Transverse colon (tissue), 4 donors: ENCODE measurements at regions not wholly inside any gene's neighbourhood (a gene's known extent, or its start where the extent isn't known, plus 50 kb on each side); places are given as distances from the start of the nearest gene placed in this dataset.

Source experiments
- DNase-seq: peaks from one replicate; pipeline ENCODE4 v3.0.0-alpha.2; 2019
- H3K27ac ChIP-seq, 4 donors: fragments of 200-600 bp; sonication (generic); 2 replicates each; pipeline ENCODE4 v1.5.1; 2016 to 2018; ENCODE audit warnings: inconsistent platforms in 4 of 4
- H3K27me3 ChIP-seq: fragments of 200-600 bp; sonication (generic); 2 replicates; pipeline ENCODE4 v1.5.1; 2017; ENCODE audit warnings: inconsistent platforms
- H3K36me3 ChIP-seq, 4 donors: fragments of 200-600 bp; sonication (generic); 2 replicates each; pipeline ENCODE4 v1.5.1; 2017 to 2019; ENCODE audit warnings: inconsistent platforms in 4 of 4
- H3K4me1 ChIP-seq, 4 donors: fragments of 200-600 bp; sonication (generic); 2 replicates each; pipeline ENCODE4 v1.5.1; 2017 to 2020; ENCODE audit warnings: inconsistent platforms in 4 of 4
- H3K4me3 ChIP-seq, 4 donors: fragments of 200-600 bp; sonication (generic); 1 replicate in 1 of 4; 2 replicates in 3 of 4; pipeline versions ENCODE4 v1.5.1 to v1.6.1; 2017 to 2019; ENCODE audit warnings: inconsistent platforms in 4 of 4
- H3K9me3 ChIP-seq, 2 donors: fragments of 200-600 bp; sonication (generic); 2 replicates each; pipeline ENCODE4 v1.5.1; 2017 to 2019; ENCODE audit warnings: inconsistent platforms in 2 of 2
- EP300 ChIP-seq: sonication (generic); formaldehyde crosslinking; IDR thresholded peaks from one replicate; pipeline ENCODE4 v1.6.1; 2017; ENCODE audit warnings: antibody characterized with exemption, low read depth
- POLR2A ChIP-seq: fragments of 450-650 bp; IDR thresholded peaks from one replicate; pipeline ENCODE4 v1.6.1; 2016; ENCODE audit warnings: antibody characterized with exemption, mild to moderate bottlenecking, moderate library complexity
- POLR2AphosphoS5 ChIP-seq, 3 donors: sonication (generic); formaldehyde crosslinking; IDR thresholded peaks; one replicate each; pipeline ENCODE4 v1.6.1; 2016; ENCODE audit warnings: antibody characterized with exemption in 3 of 3
- WGBS, 2 donors: methylation state at CpG; one replicate each; pipeline ENCODE4 v1.1.5; 2018; ENCODE audit warnings: low coverage in 1 of 2; 5-methylcytosine and 5-hydroxymethylcytosine counted together
- in situ Hi-C, 4 donors: fragments of 200-750 bp; cut with MboI; loops; one replicate each; pipeline versions ENCODE4 v1.15.0 to v1.15.1; 2017; ENCODE audit warnings: low sequenced_read_pairs in 3 of 4, low pct_ligation_motif_present in 1 of 4, low pct_unique_long_range_greater_than_20kb in 1 of 4
- intact Hi-C: fragments of 100-400 bp; cut with DNase I; formaldehyde crosslinking; loops from one replicate; pipeline ENCODE4 v1.15.1; 2023; ENCODE audit warnings: low total_unique reads
- TF ChIP-seq, protein P1 (sequence below), 5 experiments: fragments of 200-600 bp in 3 of 5; fragments of 450-650 bp in 2 of 5; sonication (generic) in 3 of 5; IDR thresholded peaks; 1 replicate in 2 of 5; 2 replicates in 3 of 5; pipeline ENCODE4 v1.5.1; 2016 to 2017; ENCODE audit warnings: antibody characterized with exemption in 5 of 5, inconsistent platforms in 3 of 5, mild to moderate bottlenecking in 2 of 5, moderate library complexity in 1 of 5

DNA sequence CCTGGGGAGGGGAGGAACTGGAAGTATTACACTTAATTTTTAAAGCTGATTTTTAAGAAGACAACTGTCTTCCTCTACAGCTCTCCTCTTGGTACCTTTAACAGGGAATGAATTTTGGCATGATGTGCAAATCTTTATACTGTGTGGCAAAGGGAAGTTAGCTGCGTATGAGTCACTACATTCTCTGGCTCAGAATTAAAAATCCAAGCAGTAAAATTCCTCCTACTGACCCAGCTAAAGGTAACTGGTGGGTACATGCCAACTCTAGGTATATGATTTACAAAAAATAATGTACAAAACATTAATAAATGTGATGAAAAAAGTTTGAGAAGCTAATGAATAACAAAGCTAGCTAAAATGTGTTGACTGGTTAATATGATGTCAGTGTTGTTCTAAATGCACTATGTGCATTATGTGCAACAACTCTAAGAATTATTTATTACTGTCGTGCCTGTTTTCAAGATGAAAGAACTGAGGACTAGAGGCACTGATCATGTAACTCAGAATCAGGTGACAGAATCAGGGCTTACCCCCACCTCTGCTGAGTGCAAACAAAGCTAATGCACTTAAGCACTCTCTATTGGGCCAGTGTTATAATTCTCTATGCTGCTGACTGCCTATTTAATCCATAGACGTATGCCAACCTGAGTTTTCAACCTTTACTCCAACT lies 194.7 kb upstream of the CADPS start:
- intact Hi-C loops = no loop called here

DNA sequence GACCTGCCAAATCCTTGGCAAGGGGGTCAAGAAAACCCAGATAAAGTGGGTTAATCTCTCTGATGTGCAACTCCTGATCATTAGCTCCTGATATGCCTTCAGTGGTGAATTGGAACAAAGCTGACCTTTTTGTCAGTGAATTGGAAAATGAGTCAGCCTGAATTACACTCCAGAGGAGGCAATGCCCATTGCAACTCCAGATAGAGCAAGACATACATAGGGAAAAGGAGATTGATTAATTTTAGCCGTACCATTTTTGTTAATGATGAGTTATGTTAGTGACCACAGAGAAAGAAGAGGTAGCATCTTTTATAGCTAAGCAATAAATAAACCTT lies 195.2 kb upstream of the CADPS start:
- TF ChIP-seq POLR2AphosphoS5 (IDR thresholded peaks at IDR 0.05) (no peak), POLR2A (no peak), EP300 (no peak)
- TF ChIP-seq, protein P1, sequence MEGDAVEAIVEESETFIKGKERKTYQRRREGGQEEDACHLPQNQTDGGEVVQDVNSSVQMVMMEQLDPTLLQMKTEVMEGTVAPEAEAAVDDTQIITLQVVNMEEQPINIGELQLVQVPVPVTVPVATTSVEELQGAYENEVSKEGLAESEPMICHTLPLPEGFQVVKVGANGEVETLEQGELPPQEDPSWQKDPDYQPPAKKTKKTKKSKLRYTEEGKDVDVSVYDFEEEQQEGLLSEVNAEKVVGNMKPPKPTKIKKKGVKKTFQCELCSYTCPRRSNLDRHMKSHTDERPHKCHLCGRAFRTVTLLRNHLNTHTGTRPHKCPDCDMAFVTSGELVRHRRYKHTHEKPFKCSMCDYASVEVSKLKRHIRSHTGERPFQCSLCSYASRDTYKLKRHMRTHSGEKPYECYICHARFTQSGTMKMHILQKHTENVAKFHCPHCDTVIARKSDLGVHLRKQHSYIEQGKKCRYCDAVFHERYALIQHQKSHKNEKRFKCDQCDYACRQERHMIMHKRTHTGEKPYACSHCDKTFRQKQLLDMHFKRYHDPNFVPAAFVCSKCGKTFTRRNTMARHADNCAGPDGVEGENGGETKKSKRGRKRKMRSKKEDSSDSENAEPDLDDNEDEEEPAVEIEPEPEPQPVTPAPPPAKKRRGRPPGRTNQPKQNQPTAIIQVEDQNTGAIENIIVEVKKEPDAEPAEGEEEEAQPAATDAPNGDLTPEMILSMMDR (IDR thresholded peaks at IDR 0.05) = no peak
- no peaks in the 10 kb centered on the region for H3K9me3 ChIP-seq
- in situ Hi-C loops = loop anchor here in 1 of 4 donors (5.0 kb wide), 1 partner anchor 58 kb away; no protein-coding TSS in a partner anchor
- no peak overlapping the region for H3K27ac ChIP-seq
- 55 to 80% methylated on average over 1 of the region's 1 CpG for WGBS, 2 donors
- H3K27me3 ChIP-seq = no peaks in the 10 kb centered on the region
- no peak for DNase-seq
- H3K4me1 ChIP-seq = no peaks in the 10 kb centered on the region
- H3K36me3 ChIP-seq = no peaks in the 10 kb centered on the region
- H3K4me3 ChIP-seq = no peak overlapping the region
- intact Hi-C loops = no loop called here

More for the DNA sequence above, 194.7 kb upstream of the CADPS start:
- no peak overlapping the region for H3K27ac ChIP-seq
- in situ Hi-C loops = loop anchor here in 1 of 4 donors (5.0 kb wide), 1 partner anchor 58 kb away; no protein-coding TSS in a partner anchor
- no peaks in the 10 kb centered on the region for H3K36me3 ChIP-seq
- DNase-seq = no peak
- no peak overlapping the region for H3K4me3 ChIP-seq
- no peaks in the 10 kb centered on the region for H3K4me1 ChIP-seq
- WGBS, 2 donors = 50 to 52% methylated on average over 2 to 3 of the region's 3 CpGs
- H3K9me3 ChIP-seq = no peaks in the 10 kb centered on the region
- TF ChIP-seq, protein P1 (IDR thresholded peaks at IDR 0.05) = no peak
- TF ChIP-seq POLR2AphosphoS5 (IDR thresholded peaks at IDR 0.05) (no peak), POLR2A (no peak), EP300 (no peak)
- H3K27me3 ChIP-seq = no peaks in the 10 kb centered on the region

DNA sequence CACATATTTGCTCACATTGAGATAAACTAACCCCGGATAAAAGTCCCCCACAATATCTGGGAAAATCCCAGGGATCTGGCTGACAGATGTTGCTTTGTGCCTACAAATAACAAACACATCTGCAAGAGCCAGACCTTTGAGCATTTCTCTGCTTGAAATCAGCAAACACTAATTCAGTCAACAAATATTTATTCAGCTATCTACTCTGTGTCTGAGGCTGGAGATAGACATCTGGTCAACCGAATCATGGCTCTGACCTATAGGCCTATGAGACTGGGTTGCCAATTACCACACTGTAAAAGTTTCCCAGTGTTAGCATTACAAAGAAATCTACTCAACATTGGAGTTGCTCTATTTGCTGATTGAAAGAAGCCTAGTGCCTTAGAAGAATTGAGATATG lies 201.1 kb upstream of the CADPS start:
- no peak overlapping the region for H3K27ac ChIP-seq
- H3K9me3 ChIP-seq = no peaks in the 10 kb centered on the region
- no peak for DNase-seq
- WGBS, 2 donors = 53 to 57% methylated on average over 1 to 2 of the region's 2 CpGs
- no peaks in the 10 kb centered on the region for H3K4me1 ChIP-seq
- no peak overlapping the region for H3K4me3 ChIP-seq
- no peaks in the 10 kb centered on the region for H3K36me3 ChIP-seq
- intact Hi-C loops (no loop called here), in situ Hi-C loops (no loop called here)
- H3K27me3 ChIP-seq = no peaks in the 10 kb centered on the region
- TF ChIP-seq POLR2AphosphoS5 (IDR thresholded peaks at IDR 0.05) = no peak
- TF ChIP-seq, protein P1 (IDR thresholded peaks at IDR 0.05) = no peak
- TF ChIP-seq EP300 = no peak
- no peak for TF ChIP-seq POLR2A

DNA sequence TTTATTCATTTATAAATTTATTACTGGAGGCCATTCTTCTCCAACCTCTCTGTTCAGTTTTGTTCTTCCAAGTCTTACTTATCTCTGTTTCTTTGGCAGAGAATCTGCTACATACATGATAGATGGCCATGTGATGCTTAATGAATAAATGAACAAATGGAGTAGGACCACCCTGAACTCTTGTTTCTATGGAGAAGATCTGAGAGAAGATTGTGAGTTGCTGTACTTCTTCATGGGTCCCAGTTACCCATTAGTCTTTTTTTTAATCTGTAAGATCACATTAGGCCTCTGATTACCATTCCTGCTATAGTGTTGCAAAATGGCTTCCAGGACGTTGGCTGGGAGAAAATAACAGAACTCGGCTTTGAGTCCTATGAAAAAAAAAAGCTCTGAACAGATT lies 191.9 kb upstream of the SYNPR start:
- DNase-seq = no peak
- WGBS, 2 donors = 64 to 92% methylated on average over 2 of the region's 2 CpGs
- no peak overlapping the region for H3K4me3 ChIP-seq
- intact Hi-C loops = no loop called here
- H3K4me1 ChIP-seq = no peaks in the 10 kb centered on the region
- no peak overlapping the region for H3K27ac ChIP-seq
- H3K9me3 ChIP-seq = no peaks in the 10 kb centered on the region
- H3K27me3 ChIP-seq = no peaks in the 10 kb centered on the region
- no peaks in the 10 kb centered on the region for H3K36me3 ChIP-seq
- in situ Hi-C loops = no loop called here
- TF ChIP-seq, protein P1 (IDR thresholded peaks at IDR 0.05) = no peak
- TF ChIP-seq EP300 = no peak
- TF ChIP-seq POLR2AphosphoS5 (IDR thresholded peaks at IDR 0.05) = no peak
- TF ChIP-seq POLR2A = no peak
